Esophagus squamous epithelium (tissue), 5 donors: ENCODE measurements at regions not wholly inside any gene's neighbourhood (a gene's known extent, or its start where the extent isn't known, plus 50 kb on each side); places are given as distances from the start of the nearest gene placed in this dataset.

Source experiments
- DNase-seq: peaks from one replicate; lab custom pipeline; 2025; lab: John Stamatoyannopoulos, UW
- H3K27ac ChIP-seq, 4 donors: fragments of 200-600 bp; sonication (generic); one replicate each; pipeline ENCODE4 v1.5.1; 2016 to 2019; ENCODE audit warnings: mild to moderate bottlenecking in 1 of 4
- H3K27me3 ChIP-seq, 4 donors: fragments of 200-600 bp; sonication (generic); 1 replicate in 3 of 4; 2 replicates in 1 of 4; pipeline versions ENCODE4 v1.5.1 to v1.6.0; 2017 to 2021; ENCODE audit warnings: antibody characterized with exemption in 1 of 4
- H3K36me3 ChIP-seq, 3 donors: fragments of 200-600 bp; sonication (generic); one replicate each; pipeline ENCODE4 v1.5.1; 2016 to 2019
- H3K4me1 ChIP-seq, 3 donors: fragments of 200-600 bp; sonication (generic); one replicate each; pipeline ENCODE4 v1.5.1; 2017 to 2019
- H3K4me3 ChIP-seq, 4 donors: fragments of 200-600 bp; sonication (generic); 1 replicate in 3 of 4; 2 replicates in 1 of 4; pipeline ENCODE4 v1.5.1; 2016 to 2019; ENCODE audit warnings: mild to moderate bottlenecking in 2 of 4, moderate library complexity in 1 of 4
- H3K9me3 ChIP-seq, 3 donors: fragments of 200-600 bp; sonication (generic); one replicate each; pipeline ENCODE4 v1.5.1; 2016 to 2019
- CTCF ChIP-seq, 6 experiments: fragments of 450-650 bp in 4 of 6; fragments of 200-600 bp in 2 of 6; sonication (generic) in 2 of 6; IDR thresholded peaks; one replicate each; pipeline ENCODE4 v1.5.1; 2016 to 2019; ENCODE audit warnings: antibody characterized with exemption in 6 of 6, mild to moderate bottlenecking in 4 of 6, moderate library complexity in 4 of 6
- POLR2A ChIP-seq, 4 donors: fragments of 450-650 bp; IDR thresholded peaks; one replicate each; pipeline ENCODE4 v1.6.1; 2017; ENCODE audit warnings: antibody characterized with exemption in 4 of 4, mild to moderate bottlenecking in 4 of 4, moderate library complexity in 3 of 4
- WGBS, 2 donors: methylation state at CpG; one replicate each; pipeline ENCODE4 v1.1.5; 2018; 5-methylcytosine and 5-hydroxymethylcytosine counted together
- intact Hi-C: fragments of 100-400 bp; cut with DNase I; formaldehyde crosslinking; loops from one replicate; pipeline ENCODE4 v1.15.0; 2022
- donor health status: DM: yes; HTN: yes; CAD: no.

- TF ChIP-seq CTCF (IDR thresholded peaks at IDR 0.05): no peak
- no peak for TF ChIP-seq POLR2A (IDR thresholded peaks at IDR 0.05)
- H3K27ac ChIP-seq: no peak overlapping the region
- DNase-seq: no peak
- H3K9me3 ChIP-seq: no peaks in the 10 kb centered on the region
- peaks cover 0 to 13% (median 0%) of the 10 kb centered on the region in 3 donors for H3K4me1 ChIP-seq
- H3K36me3 ChIP-seq: no peaks in the 10 kb centered on the region
- no peaks in the 10 kb centered on the region for H3K27me3 ChIP-seq
- intact Hi-C loops: no loop called here
- no peak overlapping the region for H3K4me3 ChIP-seq
Observed at GRCh38 chr18:41666231-41666630, 288.8 kb upstream of the PIK3C3 start.

- no peaks in the 10 kb centered on the region for H3K36me3 ChIP-seq
- H3K4me1 ChIP-seq: peaks cover 0 to 13% (median 0%) of the 10 kb centered on the region in 3 donors
- H3K27ac ChIP-seq: no peak overlapping the region
- intact Hi-C loops: no loop called here
- WGBS, 2 donors: 80 to 87% methylated on average over 5 of the region's 5 CpGs
- no peaks in the 10 kb centered on the region for H3K9me3 ChIP-seq
- DNase-seq: no peak
- H3K27me3 ChIP-seq: no peaks in the 10 kb centered on the region
- no peak for TF ChIP-seq CTCF (IDR thresholded peaks at IDR 0.05)
- no peak overlapping the region for H3K4me3 ChIP-seq
Observed at GRCh38 chr18:41665210-41665609, 289.8 kb upstream of the PIK3C3 start.

GRCh38 chr18:41660654-41661053 lies 294.4 kb upstream of the PIK3C3 start:
- no peaks in the 10 kb centered on the region for H3K36me3 ChIP-seq
- H3K27ac ChIP-seq: no peak overlapping the region
- H3K4me1 ChIP-seq: peaks cover 0 to under 1% (median 0%) of the 10 kb centered on the region in 3 donors
- intact Hi-C loops: no loop called here
- no peak for TF ChIP-seq CTCF (IDR thresholded peaks at IDR 0.05)
- TF ChIP-seq POLR2A (IDR thresholded peaks at IDR 0.05): no peak
- H3K9me3 ChIP-seq: no peaks in the 10 kb centered on the region
- no peak overlapping the region for H3K4me3 ChIP-seq
- no peak for DNase-seq
- no peaks in the 10 kb centered on the region for H3K27me3 ChIP-seq

GRCh38 chr18:41659438-41660130 lies 295.4 kb upstream of the PIK3C3 start:
- WGBS, 2 donors: 77 to 81% methylated on average over 3 of the region's 3 CpGs
- no peak for DNase-seq
- Histone ChIP-seq H3K27ac (no peak overlapping the region), H3K4me1 (no peaks in the 10 kb centered on the region), H3K4me3 (no peak overlapping the region), H3K9me3 (no peaks in the 10 kb centered on the region), H3K36me3 (no peaks in the 10 kb centered on the region), H3K27me3 (no peaks in the 10 kb centered on the region)
- intact Hi-C loops: no loop called here
- TF ChIP-seq POLR2A (IDR thresholded peaks at IDR 0.05) (no peak), CTCF (IDR thresholded peaks at IDR 0.05) (no peak)

- Histone ChIP-seq H3K9me3 (no peaks in the 10 kb centered on the region), H3K36me3 (no peaks in the 10 kb centered on the region), H3K4me3 (no peak overlapping the region), H3K4me1 (no peaks in the 10 kb centered on the region), H3K27ac (no peak overlapping the region), H3K27me3 (no peaks in the 10 kb centered on the region)
- no peak for DNase-seq
- WGBS, 2 donors: 63 to 70% methylated on average over 4 of the region's 4 CpGs
- intact Hi-C loops: no loop called here
- TF ChIP-seq CTCF (IDR thresholded peaks at IDR 0.05): no peak
- no peak for TF ChIP-seq POLR2A (IDR thresholded peaks at IDR 0.05)
Observed at GRCh38 chr18:41657189-41657588, 297.8 kb upstream of the PIK3C3 start.
